Head of caudate nucleus (tissue), 42 donors: ENCODE measurements at regions not wholly inside any gene's neighbourhood (a gene's known extent, or its start where the extent isn't known, plus 50 kb on each side); places are given as distances from the start of the nearest gene placed in this dataset.

Experiments
- DNase-seq, 42 donors: peaks; one replicate each; pipeline versions ENCODE4 v3.0.0 to v3.0.0-alpha.2; 2020 to 2021; ENCODE audit warnings: mixed read lengths in 7 of 42
- intact Hi-C: fragments of 100-400 bp; cut with DNase I; formaldehyde crosslinking; loops from one replicate; pipeline ENCODE4 v1.15.0; 2022

DNA sequence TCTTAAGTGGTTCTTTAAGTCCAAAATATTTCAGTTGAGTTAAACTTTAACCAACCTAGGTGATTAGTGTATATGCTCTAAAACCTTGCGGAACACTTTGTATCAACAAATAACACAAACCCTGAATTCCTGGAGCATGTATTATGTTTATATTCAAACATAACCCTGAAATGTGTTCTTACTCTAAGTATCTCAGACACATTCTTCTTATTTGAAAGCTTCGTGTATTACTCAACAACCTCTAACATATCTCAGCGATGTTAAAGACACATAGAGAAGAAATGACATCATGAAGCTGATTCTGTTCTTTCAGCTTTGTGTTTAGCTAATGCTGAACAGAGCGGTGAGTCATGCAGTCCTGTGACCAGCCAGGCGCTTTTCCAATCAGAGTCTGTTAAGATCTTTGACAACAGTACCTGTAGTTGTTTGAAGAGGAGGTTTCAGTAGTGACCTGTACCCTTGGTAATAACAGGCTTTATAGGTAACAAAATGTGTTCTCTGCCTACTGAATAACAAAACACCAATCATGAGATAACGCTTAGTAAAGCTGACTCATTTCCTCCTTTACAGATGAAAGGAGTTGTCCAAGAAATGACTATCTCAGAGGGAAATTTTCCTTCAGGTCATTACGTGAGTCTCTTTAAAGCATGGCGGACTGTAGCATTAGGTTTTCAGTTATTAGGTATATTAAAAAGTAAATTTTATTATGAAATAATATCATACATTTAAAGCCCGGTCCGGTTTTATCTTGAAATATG, 67.3 kb upstream of the KLF6 start:
- intact Hi-C loops, result no loop called here
- DNase-seq, result peak in 28 of 42 donors; percentile 11 to 77 (median 48)

DNA sequence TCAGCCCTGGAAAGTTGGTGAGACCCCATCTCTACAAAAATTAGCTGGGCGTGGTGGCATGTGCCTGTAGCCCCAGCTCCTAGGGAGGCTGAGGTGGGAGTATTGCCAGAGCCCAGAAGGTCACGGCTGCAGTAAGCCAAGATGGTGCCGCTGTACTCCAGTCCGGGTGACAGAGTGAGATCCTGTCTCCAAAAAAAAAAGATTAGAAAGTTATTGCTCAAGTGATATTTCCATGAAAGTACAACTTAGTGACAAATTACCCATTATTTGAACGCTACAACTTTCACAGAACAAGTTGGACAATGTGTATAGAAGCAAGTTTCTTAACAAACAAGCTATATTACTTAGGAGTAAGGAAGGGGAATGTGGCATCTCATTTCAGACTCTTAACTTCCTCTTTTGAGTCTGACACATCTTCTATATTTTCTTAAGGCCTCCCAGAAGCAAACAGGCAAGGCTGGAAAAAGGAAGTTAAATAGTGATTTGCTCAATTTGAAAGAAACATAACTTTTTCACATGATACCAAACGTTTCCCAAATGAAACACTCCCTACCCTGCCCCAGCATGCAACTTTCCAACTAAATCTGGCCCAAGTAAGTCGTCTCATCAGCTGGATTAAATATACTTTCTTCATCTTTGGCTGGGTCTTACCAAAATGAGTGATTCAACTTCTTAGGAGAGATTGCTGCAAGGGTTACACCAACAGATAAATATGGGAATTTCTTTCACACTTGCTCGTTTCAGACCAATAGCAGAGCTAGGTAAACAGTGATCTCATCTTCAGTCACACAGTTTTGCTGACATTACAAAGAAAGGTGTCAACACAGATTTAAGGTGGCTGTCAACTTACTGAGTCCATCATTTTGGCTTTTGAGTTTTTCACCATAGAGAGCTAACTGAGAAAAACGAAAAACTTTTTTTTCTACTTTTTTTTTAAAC, 66.3 kb upstream of the KLF6 start:
- DNase-seq, result no peak
- intact Hi-C loops, result no loop called here

DNA sequence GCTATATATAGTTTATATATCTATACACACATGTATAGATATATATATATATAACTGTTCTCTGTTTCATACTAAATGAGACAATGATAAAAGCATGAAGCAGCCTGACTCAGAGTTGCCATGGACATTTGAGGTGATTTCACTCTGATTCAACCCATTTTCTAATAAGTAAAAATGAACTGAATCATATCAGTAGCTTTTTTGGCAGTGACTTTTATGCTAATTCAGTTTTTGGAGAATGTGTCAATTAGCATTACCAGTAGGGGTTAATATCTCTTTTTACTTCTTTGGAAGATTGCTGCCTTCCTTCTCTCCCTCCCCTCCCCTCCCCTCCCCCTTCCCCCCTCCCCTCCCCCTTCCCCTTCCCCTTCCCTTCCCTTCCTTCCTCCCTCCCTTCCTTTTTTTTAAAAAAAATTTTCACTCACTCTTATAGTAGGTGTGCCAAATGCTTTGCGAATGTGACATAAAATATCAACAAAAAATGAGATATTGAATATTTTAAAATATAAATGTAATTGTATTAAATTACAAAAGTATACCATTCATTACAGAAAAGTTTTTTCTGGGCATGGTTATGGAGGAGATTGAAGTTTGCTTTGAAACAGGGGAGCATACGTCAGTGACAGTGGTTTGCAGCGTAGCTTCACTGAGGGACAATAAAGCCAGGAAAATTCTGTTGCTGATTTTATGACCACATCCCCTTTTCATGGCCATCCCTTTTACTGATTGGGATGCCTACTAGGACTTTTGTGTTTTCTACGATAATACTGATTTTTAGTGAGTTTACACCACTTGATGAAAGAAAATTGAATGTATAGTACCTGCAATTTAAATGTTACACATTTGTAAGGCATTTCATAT, 64.0 kb upstream of the KLF6 start:
- intact Hi-C loops, result no loop called here

DNA sequence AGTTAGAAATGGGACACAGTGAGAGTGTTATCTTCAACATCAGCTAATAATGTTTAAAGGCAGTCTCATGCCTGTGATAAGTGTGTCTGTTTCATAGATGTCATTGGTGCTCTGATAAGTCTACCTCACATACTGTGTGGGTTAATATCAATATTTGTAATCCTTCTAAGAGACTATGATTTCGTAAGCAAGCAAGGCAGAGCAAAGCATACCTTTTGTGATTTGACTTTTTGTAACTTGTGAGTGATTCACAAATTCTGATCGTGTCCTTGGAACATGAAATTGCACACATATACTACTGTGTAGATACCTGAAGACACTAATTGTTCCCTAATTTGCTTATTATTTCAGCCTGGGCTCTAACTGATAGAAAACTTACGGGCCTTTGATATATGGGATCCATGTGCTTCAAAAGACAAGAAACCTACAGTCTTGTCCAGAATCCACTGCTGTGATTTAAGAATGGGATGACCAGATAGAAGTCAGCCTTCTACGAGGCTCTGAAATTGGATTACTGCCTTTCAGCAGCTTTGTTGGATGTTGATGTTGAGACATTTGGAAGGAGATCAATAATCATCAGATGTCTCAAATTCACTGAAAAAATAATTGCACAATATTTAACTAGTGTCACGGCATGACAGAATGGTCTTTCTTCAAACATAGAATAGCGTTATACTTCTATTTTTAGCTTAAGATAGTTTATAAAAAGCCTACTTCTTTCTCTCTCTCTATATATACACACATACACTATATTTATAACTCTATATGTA, 63.2 kb upstream of the KLF6 start:
- DNase-seq, result no peak
- intact Hi-C loops, result no loop called here

More for the DNA sequence above, 64.0 kb upstream of the KLF6 start:
- no peak for DNase-seq

DNA sequence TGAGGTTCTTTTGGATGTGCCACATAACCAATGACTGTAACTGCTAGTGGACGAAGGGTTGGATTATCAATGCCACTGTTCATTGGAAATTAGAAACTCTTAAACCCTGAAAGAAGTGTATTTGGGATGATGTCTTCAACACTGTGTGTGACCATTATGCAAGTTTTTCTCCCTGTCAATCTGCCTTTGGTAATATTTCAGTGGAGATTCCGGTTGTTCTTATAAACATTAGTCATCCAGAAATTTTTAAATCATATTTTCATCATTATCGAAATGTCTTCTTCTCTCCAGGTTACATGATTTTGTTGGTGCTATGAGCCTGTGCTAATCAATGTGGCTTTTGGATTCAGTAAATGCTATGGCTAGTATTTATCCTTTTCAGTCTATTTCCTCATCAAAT, 61.7 kb upstream of the KLF6 start:
- intact Hi-C loops, result no loop called here
- no peak for DNase-seq

DNA sequence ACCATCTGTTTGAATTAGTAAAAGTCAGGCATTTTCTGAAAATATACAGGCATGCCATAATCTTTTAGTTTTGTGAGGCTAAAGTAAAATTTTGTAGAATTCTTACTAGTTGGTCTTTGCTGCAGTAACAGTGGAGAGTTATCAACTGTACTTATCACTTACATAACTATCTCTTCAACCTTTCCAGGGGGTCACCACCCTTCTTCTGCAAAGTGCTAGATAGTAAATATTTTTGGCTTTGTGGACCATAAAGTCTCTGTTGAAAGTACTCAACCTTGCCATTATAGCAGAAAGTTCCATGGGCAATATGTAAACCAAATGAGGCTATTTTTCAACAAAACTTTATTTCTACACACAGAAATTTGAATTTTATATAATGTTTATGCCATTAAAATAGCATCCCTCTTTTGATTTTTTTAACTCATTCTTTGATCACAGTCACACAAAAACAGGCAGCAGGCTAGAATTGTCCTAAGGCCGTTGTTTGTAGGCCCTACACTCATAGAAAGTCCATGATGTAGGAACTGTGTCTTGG, 59.5 kb upstream of the KLF6 start:
- no peak for DNase-seq
- intact Hi-C loops, result no loop called here

DNA sequence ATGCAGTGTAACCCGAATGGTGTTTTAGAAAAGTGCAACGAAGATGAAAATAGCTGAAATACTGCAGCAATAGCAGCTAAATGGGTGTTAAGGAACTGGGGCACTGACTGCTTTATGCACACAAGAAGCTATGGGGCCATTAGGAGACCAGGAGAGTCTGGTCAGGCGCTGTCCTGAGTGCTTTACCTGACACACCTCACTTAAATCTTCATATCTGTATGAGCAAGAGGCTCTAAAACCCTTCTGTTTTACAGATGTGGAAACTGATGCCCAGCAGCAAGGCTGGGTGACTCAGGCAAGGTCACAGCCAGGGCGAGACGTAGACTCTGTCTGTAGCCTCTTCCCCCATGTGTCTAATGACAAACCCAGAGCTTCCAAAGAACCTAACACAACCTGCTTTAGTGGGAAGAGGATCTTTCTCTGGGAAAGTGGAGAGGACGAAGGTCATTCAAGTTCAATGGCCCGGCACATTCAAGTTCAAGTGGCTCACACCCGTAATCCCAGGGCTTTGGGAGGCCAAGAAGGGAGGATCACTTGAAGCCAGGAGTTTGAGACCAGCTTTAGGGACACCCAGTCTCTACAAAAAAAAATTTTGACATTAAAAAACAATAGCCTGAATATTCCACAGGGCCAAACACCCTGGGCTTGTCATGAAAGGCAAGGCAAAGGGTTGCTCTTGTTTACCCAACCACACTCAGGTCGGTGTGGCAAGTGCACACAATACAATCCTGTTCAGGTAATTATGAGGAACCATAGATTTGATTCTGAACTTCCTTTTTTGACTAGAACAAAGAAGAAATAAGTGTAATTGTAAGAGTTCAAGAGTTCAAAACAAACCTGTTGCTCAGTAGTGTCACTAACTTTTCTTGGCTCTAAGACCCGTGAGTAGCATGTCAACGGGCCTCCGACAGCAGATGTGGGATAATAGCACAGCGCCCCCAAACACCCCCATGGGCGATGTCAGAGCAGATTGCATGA, 53.7 kb upstream of the KLF6 start:
- DNase-seq, result no peak
- intact Hi-C loops, result no loop called here

DNA sequence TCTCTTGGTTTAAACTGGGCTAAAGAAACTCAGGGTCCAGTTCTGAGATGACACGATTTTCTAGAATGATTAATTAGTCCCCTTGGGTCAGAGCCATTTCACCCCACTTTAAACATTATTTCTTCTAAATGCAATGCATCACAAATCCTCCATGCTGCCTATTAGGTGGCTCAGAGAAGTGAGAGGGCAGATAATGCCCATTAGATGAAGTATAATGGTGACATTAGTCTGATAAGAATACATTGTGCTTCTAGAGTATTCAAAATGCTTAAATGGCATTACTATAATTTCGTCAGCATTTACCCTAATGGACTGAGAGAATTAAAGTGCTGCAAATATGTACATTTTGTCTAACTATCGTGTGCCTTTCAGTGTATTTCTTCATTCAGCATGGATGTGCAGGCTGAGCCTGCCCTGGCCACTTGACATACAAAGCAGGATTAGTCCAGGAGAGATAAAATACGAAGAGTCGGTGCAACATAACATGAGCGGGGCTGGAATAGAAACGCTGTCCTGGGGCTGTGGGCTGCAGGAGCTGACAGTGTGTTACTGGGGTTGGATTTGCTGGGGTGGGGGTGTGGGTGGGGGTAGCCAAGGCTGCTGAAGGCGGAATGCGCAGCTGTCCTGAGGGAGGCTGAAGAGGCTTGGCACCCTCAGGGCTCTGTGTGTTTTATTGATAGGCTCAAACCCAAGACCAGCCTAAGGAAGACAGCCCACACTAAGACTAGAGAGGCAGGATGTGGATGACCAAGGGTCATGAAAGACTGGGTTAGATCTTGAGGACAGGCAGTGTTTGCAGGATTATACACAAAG, 52.8 kb upstream of the KLF6 start:
- intact Hi-C loops, result no loop called here
- no peak for DNase-seq

DNA sequence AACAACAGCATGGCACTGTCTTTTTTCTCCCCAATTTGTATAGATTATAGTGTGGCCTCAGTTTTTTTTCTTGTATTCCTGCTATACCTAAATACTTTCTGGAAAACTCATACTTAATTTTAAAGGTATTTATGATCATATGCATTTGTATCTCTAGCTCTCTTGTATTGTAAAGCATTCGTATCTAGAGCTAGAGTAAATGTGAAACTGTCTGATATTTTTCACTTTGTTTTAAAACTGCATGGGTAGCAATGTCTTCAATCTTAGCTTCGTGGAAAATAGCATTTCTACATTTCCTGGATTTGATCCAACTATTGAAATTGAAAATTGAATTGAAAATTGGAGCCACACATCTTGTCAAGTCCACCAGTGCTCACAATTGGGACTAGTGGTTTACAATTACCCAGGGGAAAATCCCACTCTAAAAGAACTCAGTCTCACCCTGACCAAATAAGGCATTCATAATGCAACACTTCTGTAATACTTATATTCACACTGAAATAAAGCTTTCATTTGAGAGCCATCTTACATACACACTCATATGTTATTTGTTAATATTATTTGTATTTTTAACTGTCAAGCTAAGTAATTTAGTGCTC, 51.3 kb upstream of the KLF6 start:
- intact Hi-C loops, result no loop called here
- DNase-seq, result no peak

DNA sequence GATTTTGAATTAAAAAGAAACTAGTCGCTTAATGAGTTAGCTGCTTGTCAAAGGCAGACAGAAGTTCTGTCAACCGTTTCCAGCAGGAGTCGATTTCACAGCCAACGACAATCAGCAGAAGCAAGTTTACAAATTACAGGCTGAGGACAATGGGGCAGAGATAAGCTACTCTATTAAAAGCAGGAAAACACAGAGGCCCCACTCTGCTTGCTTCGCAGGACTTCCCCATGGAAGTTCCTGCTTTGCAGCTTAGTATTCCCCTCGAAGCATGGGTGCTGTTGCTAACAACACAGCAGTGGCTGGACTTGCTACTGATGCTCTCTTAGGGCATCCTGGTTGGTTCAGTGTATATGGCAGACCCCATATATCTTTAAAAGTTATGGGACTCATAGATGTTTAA, 50.8 kb upstream of the KLF6 start:
- intact Hi-C loops, result no loop called here
- peak in 3 of 42 donors; percentile 10 to 20 (median 13) for DNase-seq

DNA sequence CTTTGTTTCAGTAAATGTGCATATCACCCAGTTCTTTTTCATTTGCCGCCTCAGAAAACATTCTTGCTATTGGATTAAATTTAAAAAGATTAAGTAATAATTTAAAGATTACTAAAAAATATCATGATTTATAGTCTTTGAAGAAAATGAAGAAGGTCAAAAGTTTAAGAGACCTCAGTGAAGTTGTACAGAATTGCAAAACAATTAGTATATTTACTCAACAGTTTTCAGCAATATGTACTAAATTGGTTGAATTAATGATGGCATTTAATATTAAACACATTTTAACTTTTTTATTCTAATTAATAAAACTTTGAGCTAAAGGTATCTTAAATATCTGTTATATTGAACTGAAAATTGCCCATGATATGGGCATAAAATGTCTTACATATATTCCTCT, 49.9 kb upstream of the KLF6 start:
- intact Hi-C loops, result no loop called here
- no peak for DNase-seq
